ENCODE measurements at regions not wholly inside any gene's neighbourhood (a gene's known extent, or its start where the extent isn't known, plus 50 kb on each side); places are given as distances from the start of the nearest gene placed in this dataset.

DNA sequence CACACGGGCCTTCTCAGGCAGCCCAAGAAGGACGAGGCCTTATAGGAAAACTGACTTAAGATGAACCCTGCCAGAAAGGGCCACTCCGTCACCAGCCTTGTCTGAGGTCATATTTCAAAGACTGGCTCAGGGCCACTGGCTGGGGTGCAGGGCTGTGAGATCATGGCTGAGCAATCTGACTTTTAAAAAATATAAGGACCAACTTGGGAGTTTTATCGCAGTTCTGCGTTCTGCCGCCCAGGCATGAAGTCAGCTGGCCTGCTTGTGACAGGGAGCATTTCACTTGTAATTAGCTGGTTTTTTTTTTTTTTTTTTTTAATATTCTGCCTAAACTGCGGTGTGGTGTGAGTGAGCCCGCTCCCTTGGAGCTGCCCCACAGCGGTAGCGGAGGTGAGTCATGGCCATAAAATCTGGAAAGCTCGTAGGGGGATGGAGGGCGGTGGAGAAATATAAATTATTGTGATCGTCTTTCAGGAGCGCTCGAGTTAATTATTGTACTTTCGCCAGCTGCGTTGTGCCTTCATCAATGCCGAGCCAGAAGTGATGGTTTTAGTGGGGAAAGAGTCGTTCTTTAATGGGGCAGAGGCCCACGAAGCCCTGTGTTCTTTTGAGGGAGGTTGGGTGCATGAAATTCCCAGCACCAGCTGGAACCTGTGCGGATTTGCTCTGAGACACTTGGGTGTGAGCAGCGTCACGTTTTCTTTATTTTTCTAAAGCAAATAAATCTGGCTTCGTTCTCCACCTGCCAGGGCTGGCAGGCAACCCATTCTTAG, 231.9 kb downstream of the C12orf75 start:
- TF ChIP-seq POLR2A (IDR thresholded peaks at IDR 0.05): no peak
- TF ChIP-seq, protein P1, sequence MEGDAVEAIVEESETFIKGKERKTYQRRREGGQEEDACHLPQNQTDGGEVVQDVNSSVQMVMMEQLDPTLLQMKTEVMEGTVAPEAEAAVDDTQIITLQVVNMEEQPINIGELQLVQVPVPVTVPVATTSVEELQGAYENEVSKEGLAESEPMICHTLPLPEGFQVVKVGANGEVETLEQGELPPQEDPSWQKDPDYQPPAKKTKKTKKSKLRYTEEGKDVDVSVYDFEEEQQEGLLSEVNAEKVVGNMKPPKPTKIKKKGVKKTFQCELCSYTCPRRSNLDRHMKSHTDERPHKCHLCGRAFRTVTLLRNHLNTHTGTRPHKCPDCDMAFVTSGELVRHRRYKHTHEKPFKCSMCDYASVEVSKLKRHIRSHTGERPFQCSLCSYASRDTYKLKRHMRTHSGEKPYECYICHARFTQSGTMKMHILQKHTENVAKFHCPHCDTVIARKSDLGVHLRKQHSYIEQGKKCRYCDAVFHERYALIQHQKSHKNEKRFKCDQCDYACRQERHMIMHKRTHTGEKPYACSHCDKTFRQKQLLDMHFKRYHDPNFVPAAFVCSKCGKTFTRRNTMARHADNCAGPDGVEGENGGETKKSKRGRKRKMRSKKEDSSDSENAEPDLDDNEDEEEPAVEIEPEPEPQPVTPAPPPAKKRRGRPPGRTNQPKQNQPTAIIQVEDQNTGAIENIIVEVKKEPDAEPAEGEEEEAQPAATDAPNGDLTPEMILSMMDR (IDR thresholded peaks at IDR 0.05): no peak

Measured in uterus (tissue), 2 donors.